ENCODE measurements at regions not wholly inside any gene's neighbourhood (a gene's known extent, or its start where the extent isn't known, plus 50 kb on each side); places are given as distances from the start of the nearest gene placed in this dataset.

- no peak for DNase-seq
These were observed 55.0 kb downstream of the RPL37A start for GRCh38 chr2:216553482-216554240.

- DNase-seq = no peak
These were observed 55.6 kb downstream of the RPL37A start for GRCh38 chr2:216554286-216554685.

GRCh38 chr2:216554755-216555154 lies 56.1 kb downstream of the RPL37A start:
- DNase-seq = no peak

- DNase-seq = peak; percentile 48
These were observed 56.6 kb downstream of the RPL37A start for GRCh38 chr2:216555274-216555673.

- DNase-seq = no peak
These were observed 57.6 kb downstream of the RPL37A start for GRCh38 chr2:216556202-216556601.

- DNase-seq = no peak
These were observed 58.8 kb downstream of the RPL37A start for GRCh38 chr2:216557413-216557812.

GRCh38 chr2:216557820-216558219 lies 59.2 kb downstream of the RPL37A start:
- no peak for DNase-seq

GRCh38 chr2:216559625-216560156 lies 61.0 kb downstream of the RPL37A start:
- no peak for DNase-seq

- DNase-seq = no peak
These were observed 62.2 kb downstream of the RPL37A start for GRCh38 chr2:216560838-216561270.

- no peak for DNase-seq
These were observed 64.2 kb downstream of the RPL37A start for GRCh38 chr2:216562696-216563435.

- DNase-seq = no peak
These were observed 65.0 kb downstream of the RPL37A start for GRCh38 chr2:216563646-216564045.

- DNase-seq = no peak
These were observed 66.0 kb downstream of the RPL37A start for GRCh38 chr2:216564611-216565010.

GRCh38 chr2:216565956-216566355 lies 67.3 kb upstream of the IGFBP2 start:
- no peak for DNase-seq

GRCh38 chr2:216568576-216568975 lies 64.6 kb upstream of the IGFBP2 start:
- no peak for DNase-seq

- no peak for DNase-seq
These were observed 63.5 kb upstream of the IGFBP2 start for GRCh38 chr2:216569765-216570164.

GRCh38 chr2:216570357-216570756 lies 62.9 kb upstream of the IGFBP2 start:
- no peak for DNase-seq

GRCh38 chr2:216571178-216571908 lies 61.9 kb upstream of the IGFBP2 start:
- no peak for DNase-seq

- DNase-seq = no peak
These were observed 61.2 kb upstream of the IGFBP2 start for GRCh38 chr2:216571909-216572513.

- DNase-seq = no peak
These were observed 60.3 kb upstream of the IGFBP2 start for GRCh38 chr2:216572582-216573578.

GRCh38 chr2:216574046-216574445 lies 59.2 kb upstream of the IGFBP2 start:
- DNase-seq = no peak

- no peak for DNase-seq
These were observed 58.6 kb upstream of the IGFBP2 start for GRCh38 chr2:216574586-216574985.

GRCh38 chr2:216575465-216575864 lies 57.8 kb upstream of the IGFBP2 start:
- no peak for DNase-seq
